HG03103 (cell line): ENCODE measurements at regions not wholly inside any gene's neighbourhood (a gene's known extent, or its start where the extent isn't known, plus 50 kb on each side); places are given as distances from the start of the nearest gene placed in this dataset.

Source experiments
- ATAC-seq: cut with Tn5 transposase; IDR thresholded peaks from one replicate; pipeline ENCODE4 v1.9.1; 2021; ENCODE audit warnings: low read depth; ENCODE audit not compliant: unreplicated experiment

DNA sequence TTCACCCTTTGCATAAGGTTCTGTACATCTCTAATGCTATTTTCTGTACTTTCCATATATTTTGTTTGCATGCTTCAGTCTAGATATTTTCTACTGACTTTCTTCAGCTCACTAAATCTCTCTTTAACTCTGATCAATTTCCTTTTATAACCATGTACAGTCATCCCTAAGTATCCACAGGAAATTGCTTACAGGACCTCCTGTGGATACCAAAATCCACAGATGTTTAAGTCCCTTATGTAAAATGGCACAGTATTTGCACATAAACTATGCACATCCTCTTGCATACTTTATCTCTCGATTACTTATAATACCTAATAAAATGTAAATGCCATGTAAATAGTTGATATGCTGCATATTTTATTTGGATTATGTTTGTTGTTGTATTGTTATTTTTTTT is 442.1 kb downstream of the TLE4 start:
- ATAC-seq = no peak

DNA sequence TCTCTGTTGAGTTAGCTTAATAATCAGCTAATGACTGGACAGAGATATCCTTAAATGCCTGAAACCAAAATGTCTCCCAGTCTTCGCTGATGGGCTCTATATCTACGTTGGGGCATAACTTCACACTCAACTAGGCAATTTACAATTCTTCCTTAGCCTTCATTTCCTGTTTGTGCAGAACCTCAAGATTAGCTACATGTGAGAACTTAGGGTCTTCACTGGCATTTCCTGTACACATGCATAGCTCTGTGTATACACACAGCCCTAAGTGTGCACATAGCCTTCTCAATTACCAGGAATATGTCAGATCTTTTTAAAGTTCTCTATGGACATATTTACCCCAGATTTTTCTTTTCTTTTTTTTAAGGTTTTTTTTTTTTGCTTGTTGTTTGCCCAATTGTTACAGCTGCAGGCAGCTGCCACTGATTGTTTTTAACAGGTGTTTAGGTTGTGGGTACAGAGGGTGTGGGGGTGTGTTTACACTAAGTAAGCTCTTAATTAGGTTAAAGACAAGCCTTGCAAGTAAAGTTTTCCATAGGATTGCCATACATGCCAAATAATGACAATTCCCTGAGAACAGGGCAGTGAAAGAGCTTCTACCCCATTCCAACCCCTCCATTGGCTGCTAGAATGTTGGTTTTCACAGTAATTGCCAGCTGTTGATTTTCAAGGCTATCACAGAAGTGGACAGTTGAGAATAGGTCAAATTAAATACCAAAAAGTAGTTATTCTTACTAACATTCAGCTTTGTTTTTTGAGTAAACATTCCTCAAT is 441.0 kb downstream of the TLE4 start:
- no peak for ATAC-seq

DNA sequence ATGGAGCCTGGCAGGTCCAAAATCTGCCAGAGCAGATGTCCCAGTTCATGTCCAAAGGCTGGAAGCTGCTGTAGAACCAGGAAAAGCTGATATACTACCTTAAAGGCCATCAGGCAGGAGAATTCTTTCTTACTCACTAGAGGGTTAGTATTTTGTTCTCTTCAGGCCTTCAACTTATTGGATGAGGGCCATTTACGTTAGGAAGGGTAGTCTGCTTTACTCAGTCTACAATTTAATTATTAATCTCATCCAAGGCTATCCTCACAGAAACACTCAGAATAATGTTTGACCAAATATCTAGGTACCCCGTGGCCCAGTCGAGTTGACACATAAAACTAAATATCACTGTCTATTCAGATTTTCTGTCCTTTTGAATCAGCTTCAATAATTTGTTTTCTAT is 437.4 kb downstream of the TLE4 start:
- ATAC-seq = no peak

DNA sequence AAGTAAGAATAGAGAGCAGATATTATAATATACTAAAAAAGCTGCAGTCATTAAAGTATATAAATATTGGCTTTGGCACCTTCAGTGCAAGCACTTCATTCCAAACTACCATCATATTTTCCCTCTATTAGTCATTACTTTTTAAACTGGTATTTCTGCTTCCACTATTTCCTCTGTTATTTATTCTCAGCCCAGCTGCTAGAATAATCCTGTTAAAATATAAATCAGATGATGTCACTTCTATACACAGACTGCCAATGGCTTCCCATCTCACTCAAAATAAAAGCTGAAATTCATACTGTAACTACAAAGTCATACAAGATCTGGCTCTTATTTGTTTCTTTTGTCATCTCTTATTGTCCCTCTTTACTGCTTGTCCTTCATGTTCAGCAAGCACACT is 432.9 kb downstream of the TLE4 start:
- ATAC-seq = no peak

DNA sequence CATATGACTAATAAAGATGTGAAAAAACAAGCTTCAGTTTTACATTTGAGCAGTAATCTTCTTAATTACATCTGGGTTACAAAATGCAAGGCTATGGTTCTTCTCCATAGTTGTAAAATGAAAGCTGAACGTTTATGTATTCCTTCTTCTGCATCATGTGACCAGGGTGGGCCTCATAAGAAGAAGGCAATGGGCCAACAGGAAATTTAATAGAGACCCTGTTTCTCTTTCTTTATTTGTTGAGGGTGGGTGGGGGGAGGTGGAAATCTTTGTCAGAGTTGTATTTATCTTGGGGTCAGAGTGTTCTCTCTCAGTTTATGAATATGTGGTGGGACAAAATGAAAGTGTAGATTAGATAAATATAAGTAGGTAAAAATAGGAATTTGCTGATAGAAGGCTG is 418.8 kb downstream of the TLE4 start:
- no peak for ATAC-seq

DNA sequence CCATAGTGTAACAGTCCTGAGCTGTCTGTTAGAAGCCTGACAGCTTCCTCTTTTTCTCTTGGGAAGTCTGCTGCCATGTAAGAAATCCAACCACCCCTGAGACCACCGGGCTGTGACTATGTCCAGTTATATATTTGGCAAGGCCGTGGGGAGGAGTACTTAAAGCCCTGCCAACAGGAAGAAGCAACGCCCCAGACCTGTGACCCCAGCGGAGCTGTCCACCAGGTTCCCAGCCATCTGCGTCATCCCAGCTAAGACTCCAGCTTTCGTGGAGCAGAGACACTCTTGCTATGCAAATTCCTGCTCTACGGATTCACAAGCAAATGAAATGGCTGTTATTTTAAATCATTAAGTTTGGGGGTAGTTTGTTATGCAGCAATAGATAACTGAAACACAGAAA is 417.3 kb downstream of the TLE4 start:
- no peak for ATAC-seq

DNA sequence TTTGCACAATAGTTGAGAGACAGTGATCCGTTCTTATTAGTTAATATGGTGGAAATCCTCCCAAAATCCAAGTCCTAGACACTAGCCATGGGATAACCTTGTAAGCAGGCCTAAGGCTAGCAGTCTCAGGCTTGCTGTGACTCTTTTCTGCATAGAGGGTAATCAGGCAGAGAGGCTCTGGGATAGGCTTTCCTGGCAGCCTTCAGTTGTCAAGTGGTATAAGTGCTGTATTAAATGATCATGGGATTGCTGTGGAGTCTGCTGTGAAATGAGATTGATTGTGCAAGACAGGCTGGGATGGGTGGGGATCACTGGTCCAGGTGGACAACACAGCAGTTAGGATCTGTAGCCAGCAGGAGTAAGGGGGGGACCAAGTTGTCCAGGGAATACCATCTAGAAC is 416.4 kb downstream of the TLE4 start:
- no peak for ATAC-seq

DNA sequence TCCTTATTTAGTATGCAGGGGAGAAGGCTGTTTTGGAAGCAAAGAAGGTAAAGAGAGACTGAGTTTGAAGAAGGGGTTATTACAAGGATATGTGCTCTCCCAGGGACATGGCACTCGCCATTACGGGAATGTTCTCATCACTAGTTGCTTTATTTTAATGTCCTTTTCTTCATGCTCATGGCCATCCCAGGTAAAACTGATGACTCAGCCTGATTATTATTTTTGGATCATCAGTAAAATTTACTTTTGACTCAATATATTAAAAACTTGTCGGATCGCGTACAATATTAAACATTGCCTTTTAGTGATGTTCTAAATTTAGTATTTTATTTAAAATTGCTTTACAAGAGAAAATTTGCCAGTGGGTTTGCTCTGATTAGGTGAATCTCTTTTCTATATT is 414.7 kb downstream of the TLE4 start:
- no peak for ATAC-seq

DNA sequence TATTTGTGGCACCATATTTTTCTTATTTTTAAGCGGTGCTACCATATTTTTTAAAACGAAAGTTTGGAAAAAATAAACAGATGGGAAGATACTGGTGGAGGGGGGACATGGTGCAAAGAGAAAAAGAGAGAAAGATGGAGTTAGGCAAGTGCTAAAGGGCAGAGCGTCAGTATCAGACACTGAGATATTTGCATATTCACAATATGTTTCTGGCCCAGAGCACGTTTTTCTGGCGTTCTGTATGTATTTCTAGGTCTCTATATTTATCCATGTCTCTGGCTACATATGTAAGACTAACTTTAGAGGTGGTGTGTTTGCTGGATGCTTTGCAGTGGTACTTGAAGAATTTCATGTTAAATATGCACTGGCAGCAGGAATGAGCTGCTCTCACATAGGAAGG is 414.0 kb downstream of the TLE4 start:
- no peak for ATAC-seq

DNA sequence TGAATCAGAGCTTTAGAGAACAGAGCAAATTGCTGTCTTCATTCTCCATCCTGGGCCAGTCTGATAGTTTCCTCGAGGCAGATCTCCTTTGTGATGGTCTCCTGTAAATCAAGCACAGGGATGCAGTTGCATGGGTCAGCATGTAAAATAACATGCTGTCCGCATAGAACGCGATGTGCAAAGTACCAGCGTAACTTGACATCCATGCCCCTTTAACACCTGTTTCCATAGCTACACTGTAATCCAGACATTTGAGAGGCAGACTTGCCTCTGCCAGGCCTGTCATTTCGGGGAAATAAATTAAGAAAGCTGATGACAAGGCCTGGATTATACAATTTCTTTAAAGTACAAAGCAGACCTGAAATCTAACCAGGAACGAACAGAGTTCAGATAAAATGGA is 413.5 kb downstream of the TLE4 start:
- ATAC-seq = no peak

DNA sequence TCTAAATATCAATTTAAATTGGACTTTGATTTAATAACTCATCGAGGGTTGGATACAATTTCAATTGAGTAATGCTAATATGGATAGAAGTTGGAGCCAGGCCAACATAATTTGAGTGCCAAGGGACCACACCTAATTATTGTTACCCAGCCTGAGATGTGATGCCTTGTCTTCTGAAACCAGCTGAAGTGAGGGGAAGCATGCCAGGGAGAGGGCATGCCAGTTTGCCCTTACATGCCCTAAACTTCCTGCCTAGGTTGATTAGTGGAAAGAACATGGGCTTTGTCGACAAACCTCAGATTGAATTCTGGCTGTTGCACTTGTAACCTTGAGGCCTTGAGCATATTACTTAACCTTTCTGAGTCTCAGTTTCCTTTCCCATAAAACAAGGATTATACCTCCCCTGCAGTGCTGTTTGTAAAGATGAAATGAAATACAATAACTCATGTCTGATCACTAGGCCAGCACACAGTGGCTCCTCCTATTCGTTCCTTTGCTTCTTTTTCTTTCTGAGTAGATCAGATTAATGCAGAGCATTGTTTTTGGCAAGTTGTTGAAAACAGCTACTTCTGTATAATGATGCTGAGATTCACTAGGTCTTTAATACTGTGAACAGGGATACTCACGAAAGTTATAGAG is 412.8 kb downstream of the TLE4 start:
- no peak for ATAC-seq

DNA sequence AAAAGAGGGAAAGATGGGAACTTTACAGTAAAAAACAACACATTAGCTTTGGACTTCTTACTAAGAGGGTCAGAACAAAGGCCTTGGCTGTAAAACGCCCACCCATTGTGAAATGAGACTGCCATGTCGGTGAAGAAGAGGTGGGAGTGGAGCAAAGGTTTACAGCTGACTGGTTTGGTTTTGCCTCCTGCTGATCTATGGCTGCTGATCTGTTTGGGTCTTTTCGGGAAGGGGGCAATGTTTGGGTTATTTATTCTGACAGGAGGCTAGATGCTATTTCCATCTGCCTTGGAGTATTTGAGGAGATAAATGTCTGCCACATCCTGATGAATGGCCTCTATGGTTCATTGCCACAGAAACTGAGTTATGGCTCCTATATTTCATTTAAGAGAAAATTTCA is 408.7 kb downstream of the TLE4 start:
- ATAC-seq = no peak

DNA sequence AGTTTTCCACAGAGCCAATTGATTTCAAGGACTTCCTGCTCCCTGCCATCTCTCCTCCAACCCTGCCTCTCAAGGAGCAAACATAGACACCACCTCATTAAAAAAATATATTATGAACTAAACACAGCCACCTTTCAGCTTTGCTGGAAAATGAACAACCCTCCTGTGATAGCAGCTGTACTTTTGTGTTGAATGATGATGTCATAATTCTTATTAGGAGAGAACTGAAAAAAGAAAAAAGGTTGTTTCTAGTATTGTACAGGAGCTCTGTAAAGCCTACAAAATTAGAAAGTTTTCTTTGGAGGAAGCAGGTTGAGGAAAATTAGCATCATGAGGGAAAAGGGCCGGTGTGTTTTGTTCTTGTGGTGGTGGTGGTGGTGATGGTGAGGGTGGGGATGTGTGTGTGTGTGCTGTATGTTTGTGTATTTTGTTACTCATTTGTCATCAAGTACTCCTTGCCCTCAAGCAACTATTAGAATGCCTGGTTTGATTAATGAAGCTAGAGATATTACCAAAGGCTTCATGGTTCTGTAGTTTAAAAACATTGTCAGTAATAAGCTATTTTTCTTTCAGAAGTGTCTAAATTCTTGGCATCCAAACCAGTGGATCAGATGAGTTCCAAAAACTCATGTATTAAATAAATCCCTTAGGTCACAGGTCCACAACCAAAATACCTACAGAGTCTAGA is 405.9 kb downstream of the TLE4 start:
- ATAC-seq = no peak

DNA sequence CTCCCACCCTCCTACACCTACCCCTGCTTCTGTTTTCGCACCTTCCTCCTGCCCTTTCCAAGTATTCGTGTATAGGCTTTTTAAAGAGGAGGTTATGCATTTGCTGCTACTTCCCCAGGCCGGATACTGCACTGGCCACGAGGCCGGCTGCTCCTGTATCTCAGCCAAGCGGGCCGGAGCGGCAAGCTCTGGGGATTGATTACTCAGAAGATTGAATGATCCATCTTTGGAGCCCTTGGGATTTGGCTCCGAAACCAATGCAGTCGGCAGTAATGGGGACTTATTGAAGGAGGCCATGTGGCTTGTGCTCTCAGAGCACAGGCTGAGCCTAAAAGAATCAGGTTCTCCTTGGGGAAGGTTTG is 405.3 kb downstream of the TLE4 start:
- ATAC-seq = no peak

DNA sequence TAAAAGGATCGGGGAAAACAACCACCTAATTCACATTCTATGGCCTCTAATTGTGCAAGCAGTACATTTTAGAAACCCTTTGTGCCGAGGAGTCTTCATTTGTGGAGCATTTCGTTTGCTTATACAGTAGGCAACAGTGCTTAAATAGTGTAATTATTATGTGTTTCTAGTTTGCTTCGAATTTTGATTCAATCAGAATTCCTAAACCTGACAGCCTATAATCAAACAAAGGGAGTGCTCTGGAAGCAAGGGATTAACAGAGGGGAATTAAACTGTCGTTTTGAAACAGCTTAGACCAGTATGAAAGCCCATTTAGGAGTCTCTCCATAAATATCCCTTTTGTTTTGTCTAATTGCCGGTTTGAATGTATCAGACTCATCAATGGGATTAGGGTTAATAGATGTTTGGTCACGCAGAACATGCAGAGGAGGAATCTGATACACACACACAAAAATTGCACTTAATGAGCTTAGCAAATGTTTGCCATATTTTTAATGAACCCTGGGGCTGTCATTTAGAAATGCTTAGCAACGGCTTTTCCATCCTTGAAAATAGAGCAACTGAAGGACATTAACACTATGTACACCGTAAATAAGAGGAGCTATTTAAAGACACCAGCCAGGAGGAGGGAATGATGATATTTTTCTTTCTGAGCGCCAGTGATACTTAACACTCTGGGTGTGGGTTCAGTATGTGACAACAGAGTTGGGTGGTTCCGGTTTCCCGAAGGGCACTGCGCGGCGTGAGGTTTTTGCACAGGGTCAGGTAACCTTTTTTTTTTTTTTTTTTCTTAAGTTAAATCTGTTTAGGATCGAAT is 404.7 kb downstream of the TLE4 start:
- no peak for ATAC-seq

DNA sequence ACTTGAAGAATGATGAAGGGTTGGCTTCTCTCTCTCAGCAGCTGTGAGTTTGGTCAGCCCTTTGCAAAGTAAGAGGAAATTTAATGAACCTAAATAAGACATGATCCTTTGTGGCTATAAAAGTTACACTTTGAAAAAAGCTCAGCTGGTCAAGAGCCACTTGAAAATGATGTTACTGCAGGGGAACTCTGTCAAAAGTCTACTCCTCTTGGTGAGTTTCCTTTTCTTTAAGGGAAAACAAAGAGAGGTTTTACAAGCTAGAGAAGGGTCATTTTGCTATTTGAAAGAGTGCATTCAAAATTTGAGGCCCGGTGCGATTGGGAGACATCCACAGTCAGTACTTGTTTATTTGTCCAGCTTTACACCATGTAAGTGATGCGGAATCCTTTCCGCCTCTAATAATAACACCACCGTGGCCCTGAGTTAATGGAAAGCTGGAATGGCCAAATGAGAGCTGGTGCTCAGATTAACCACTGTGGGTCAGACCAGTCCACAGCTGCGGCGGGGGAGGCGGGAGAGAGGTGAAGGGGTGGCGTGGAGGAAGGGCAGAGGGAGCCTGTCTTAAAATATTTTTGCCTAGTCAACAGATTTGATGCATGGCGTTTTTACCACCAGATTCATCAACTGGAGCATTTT is 404.0 kb downstream of the TLE4 start:
- ATAC-seq = no peak

DNA sequence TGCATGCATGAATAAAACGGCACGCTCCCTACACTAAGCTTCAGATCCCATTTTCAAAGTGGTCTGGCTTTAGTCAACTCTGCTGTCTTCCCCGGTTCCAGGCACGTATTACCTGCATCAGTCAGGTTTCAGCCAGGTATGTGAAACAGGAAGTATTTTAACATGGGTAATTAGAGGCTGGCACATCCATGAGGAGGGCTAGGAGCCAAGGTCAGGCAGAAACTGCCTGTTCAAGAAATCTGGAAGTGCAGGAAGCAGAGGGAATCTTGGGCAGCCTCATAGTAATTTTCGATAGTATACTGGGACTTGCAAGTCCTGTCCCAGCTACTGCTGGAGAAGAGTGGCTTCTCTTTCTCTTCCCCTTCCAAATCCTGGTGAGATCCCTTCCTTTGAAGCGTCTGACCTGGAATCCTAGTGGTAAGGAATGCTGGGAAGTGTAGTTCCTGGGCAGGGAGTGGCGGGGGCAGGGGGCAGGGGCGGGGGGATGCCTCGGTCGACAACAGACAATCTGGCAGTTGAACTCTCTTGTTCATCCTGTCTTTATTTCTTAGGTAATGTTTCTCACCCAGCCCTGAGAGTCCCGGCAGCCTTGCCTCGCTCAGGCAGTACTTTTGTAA is 403.1 kb downstream of the TLE4 start:
- ATAC-seq = no peak

DNA sequence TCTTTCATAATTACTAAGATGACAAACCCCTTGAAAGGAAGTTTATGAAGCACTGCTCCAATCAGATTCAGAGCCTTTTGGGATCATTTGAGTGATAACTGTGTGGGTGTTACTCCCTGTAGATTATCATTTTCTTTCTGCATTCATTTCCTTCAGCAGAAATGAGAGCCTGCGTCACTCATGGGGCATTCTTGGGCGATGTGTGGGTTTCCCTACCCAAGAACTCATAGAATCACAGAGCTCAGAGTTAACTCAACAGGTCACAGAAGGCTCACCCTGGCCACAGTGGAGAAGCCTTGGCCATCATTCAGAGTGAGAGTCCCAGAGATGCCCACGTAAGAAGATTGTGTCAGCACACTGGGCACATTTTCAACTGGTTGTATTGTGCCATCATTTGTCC is 401.9 kb downstream of the TLE4 start:
- no peak for ATAC-seq

DNA sequence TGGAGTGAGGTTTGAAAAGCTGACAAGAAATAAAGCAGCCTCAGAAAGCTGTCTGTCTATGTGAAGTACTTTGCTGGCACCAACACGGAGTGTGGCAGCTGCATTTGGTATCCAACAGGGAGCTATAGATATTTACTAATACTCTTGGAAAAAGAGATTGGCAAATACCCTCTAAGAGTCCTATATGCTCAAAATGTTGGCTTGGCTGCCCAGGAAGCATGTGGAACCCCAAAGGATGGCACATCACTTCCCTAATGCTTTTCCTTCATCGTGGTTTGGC is 398.3 kb downstream of the TLE4 start:
- no peak for ATAC-seq

DNA sequence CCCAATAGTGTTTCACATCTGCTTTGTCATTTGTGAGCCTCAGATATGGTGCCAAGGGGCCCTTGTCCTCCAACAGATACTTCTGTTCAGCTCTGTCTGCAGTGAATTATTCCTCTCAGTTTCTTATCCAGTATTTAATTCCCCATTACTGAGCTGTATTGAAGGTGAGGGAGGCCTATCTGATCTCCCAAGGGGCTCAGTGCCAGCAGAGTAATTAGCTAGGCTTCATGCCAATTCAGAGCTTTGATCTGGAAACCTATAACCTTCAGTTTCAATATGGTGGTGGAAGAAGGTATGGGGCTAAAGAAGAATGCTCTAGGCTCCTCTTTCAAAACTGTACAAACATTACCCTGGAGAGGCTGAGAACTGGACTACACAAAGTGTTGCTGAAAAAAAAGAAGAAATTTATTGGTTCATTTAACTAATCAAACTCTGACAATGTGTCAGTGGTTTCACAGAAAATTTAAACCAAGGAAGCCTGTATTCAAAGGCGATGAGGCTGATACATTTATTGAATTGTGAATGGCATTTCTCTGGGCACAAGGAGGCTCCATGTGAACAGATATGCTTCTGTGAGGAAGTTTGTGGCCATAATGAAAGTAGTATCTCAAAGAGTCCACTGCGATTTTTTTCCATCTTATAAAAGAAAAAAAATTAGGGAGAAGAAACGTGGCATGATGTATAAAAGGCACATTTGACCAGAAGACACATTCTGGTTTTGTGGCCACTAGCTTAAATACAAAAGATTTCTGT is 397.8 kb downstream of the TLE4 start:
- no peak for ATAC-seq
